Activated B cell treated with CpG ODN at 0.5 μM for 24 hours (primary cell): ENCODE measurements at regions not wholly inside any gene's neighbourhood (a gene's known extent, or its start where the extent isn't known, plus 50 kb on each side); places are given as distances from the start of the nearest gene placed in this dataset.

Source experiments
- ATAC-seq: fragments of 200-7000 bp; cut with Tn5 transposase; one replicate; pipeline ENCODE4 v1.10.0; 2021; ENCODE audit warnings: low read depth, mild to moderate bottlenecking, moderate library complexity
- CTCF ChIA-PET: fragments of 350-600 bp; sonication (Branson Sonifier 250); formaldehyde crosslinking; loops from one replicate; lab custom pipeline; 2021; ENCODE audit warnings: antibody characterized with exemption; lab: Charles Lee
- POLR2A ChIA-PET: fragments of 350-600 bp; sonication (Branson Sonifier 250); formaldehyde crosslinking; loops from one replicate; lab custom pipeline; 2021; ENCODE audit warnings: antibody characterized with exemption; lab: Charles Lee
- DNase-seq: peaks from one replicate; pipeline ENCODE4 v3.0.0; 2022
- H3K27ac Mint-ChIP-seq: one replicate; pipeline ENCODE4 v1.8.0; 2020; ENCODE audit warnings: mixed read lengths
- H3K27me3 Mint-ChIP-seq: one replicate; pipeline ENCODE4 v1.8.0; 2021; ENCODE audit warnings: mixed read lengths
- H3K36me3 Mint-ChIP-seq: one replicate; pipeline ENCODE4 v1.8.0; 2021; ENCODE audit warnings: low read depth, mixed read lengths
- H3K4me1 Mint-ChIP-seq: one replicate; pipeline ENCODE4 v1.8.0; 2021; ENCODE audit warnings: mixed read lengths
- H3K4me3 Mint-ChIP-seq: one replicate; pipeline ENCODE4 v1.8.0; 2020; ENCODE audit warnings: mild to moderate bottlenecking, mixed read lengths
- H3K9me3 Mint-ChIP-seq: one replicate; pipeline ENCODE4 v1.8.0; 2020; ENCODE audit warnings: mixed read lengths
- intact Hi-C: fragments of 100-400 bp; cut with micrococcal nuclease; formaldehyde crosslinking; loops from one replicate; pipeline ENCODE4 v1.15.1; 2024
- TF ChIP-seq, protein P1 (sequence below): fragments of 200-600 bp; IDR thresholded peaks from one replicate; pipeline ENCODE4 v1.8.0; 2022; ENCODE audit warnings: antibody characterized with exemption, mild to moderate bottlenecking

DNA sequence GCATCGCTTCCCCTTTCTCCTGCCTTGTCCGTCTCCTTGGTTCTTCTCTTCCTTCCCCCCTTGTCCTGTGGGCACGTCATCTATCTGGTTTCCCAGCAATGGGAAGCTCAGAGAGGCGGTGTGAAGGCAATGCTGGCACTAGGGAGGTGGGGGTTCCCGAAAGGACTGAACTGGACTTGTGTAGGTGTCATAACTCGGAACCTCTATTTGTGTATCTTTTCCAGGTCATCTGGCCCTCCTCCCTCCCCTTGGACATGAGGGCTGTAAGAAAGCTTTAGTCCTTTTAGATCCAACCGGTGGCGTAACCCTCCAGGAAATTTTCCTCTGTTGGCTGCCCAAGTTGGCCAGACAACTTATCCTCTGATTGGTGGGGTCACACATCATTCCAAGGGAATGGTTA, 231.5 kb upstream of the TLE3 start:
- Mint-ChIP-seq H3K27ac (no peak overlapping the region), H3K4me1 (peaks cover 24% of the 10 kb centered on the region), H3K36me3 (peaks cover 3% of the 10 kb centered on the region), H3K4me3 (no peak overlapping the region), H3K27me3 (no peaks in the 10 kb centered on the region), H3K9me3 (peaks cover 13% of the 10 kb centered on the region)
- ATAC-seq (no peak), DNase-seq (no peak)
- intact Hi-C loops = loop anchor here (5.0 kb wide), 1 partner anchor 33 kb away; no protein-coding TSS in a partner anchor
- POLR2A ChIA-PET = interaction anchor here (0.9 to 1.1 kb wide), 2 partner anchors 14 to 231 kb away, joined by 3 to 5 read pairs; partner anchors contain the start of gene TLE3
- CTCF ChIA-PET = no interaction called here
- TF ChIP-seq, protein P1, sequence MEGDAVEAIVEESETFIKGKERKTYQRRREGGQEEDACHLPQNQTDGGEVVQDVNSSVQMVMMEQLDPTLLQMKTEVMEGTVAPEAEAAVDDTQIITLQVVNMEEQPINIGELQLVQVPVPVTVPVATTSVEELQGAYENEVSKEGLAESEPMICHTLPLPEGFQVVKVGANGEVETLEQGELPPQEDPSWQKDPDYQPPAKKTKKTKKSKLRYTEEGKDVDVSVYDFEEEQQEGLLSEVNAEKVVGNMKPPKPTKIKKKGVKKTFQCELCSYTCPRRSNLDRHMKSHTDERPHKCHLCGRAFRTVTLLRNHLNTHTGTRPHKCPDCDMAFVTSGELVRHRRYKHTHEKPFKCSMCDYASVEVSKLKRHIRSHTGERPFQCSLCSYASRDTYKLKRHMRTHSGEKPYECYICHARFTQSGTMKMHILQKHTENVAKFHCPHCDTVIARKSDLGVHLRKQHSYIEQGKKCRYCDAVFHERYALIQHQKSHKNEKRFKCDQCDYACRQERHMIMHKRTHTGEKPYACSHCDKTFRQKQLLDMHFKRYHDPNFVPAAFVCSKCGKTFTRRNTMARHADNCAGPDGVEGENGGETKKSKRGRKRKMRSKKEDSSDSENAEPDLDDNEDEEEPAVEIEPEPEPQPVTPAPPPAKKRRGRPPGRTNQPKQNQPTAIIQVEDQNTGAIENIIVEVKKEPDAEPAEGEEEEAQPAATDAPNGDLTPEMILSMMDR = no peak

DNA sequence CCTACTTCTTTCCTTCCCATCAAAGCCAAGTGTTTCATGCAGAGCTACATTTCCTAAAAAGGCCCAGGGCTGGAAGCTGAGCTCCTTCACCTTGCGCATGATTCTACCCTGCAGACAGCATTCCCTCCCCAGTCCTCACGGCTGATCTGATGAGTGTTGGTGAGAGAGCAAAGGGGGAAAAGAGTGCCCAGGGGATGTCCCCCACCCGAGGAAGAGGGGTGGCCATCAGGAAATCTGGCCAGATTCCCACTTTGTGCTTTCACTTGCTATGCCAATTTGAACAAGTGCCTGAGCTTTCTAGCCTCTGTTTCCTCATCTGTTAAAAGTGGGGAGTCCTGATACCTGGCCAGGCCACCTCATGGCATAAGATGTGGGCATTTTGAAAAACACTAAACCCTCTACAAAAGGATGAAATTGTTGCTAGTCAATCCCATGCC, 231.0 kb upstream of the TLE3 start:
- intact Hi-C loops = loop anchor here (5.0 kb wide), 1 partner anchor 34 kb away; no protein-coding TSS in a partner anchor
- TF ChIP-seq, protein P1 = no peak
- no peaks in the 10 kb centered on the region for H3K27me3 Mint-ChIP-seq
- peak overlapping the region; percentile 65 for H3K27ac Mint-ChIP-seq
- DNase-seq (no peak), ATAC-seq (no peak)
- no peak overlapping the region for H3K4me3 Mint-ChIP-seq
- peaks cover 9% of the 10 kb centered on the region for H3K9me3 Mint-ChIP-seq
- H3K4me1 Mint-ChIP-seq = peaks cover 24% of the 10 kb centered on the region
- CTCF ChIA-PET = no interaction called here
- peaks cover 3% of the 10 kb centered on the region for H3K36me3 Mint-ChIP-seq
- POLR2A ChIA-PET = interaction anchor here (0.9 to 1.6 kb wide), 3 partner anchors 10 to 231 kb away, joined by 3 to 6 read pairs (median 5); partner anchors contain the start of gene TLE3

DNA sequence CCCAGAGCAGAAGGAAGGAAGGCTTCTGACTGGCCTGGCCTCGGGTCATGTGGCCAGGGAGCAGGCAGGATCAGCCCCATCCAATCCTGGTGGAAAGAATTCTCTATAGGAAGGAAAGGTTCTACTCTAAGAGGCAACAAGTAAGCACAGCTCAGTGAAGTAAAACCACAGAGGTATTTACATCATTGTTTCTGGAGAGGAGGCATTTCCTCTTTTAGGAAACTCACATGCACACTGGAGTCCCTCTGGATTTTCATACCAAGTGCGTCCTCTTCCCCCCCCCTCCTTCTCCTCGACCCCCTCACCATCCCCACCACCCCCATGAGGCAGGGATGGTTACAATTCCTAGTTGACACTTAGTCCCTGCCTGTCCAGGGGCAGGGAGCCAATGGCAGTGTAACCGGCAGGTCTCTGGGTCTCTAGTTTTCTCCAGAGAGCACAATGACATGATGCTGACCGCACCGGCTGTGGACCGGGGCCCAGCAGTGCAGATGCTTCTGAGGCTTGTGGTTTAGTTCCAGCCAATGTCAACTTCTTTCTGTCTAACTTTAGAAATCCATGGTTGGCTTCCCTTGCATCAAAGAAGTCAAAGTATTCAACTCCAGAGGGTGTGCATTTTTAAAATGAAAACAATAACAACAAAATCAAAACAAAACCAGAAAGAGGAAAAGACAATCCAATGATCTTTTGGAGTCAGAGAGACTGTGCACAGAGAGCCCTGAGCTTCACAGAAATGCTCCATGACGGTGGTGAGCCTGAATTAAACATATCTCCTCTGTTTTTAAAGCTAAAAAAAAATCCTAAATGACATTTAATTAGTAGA, 230.3 kb upstream of the TLE3 start:
- DNase-seq = no peak
- peak; percentile 85 for ATAC-seq
- Mint-ChIP-seq H3K27ac (peak overlapping the region; percentile 65), H3K27me3 (no peaks in the 10 kb centered on the region), H3K4me1 (peaks cover 25% of the 10 kb centered on the region), H3K9me3 (peaks cover 3% of the 10 kb centered on the region), H3K36me3 (peaks cover 3% of the 10 kb centered on the region), H3K4me3 (peak overlapping the region; percentile 63)
- intact Hi-C loops = loop anchor here (5.0 kb wide), 1 partner anchor 34 kb away; no protein-coding TSS in a partner anchor
- TF ChIP-seq, protein P1 = no peak
- POLR2A ChIA-PET = interaction anchor here (0.9 to 1.6 kb wide), 3 partner anchors 9 to 230 kb away, joined by 3 to 6 read pairs (median 5); partner anchors contain the start of gene TLE3
- CTCF ChIA-PET = no interaction called here

DNA sequence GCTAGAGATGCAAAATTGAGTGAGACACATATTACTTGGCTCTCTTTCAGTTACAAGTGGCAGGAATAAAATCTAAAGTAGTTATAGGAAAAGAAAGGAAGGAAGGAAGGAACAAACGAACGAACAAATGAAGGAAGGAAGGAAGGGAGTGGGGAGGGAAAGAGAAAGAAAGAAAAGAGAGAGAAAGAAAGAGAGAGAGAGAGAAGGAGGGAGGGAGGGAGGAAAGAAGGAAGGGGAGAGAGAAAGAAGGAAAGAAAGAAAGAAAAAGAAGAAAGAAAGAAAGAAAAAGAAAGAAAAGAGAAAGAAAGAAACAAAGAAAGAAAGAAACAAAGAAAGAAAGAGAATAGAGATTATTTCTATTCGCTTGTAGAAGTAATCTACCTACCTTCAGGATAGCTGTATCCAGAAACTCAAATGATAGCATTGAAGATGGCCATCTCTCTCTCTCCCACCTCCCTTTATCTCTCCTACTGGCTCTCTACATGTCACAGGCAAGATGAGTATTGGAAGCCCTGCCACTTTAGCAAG, 229.7 kb upstream of the TLE3 start:
- intact Hi-C loops = loop anchor here (5.0 kb wide), 1 partner anchor 35 kb away; no protein-coding TSS in a partner anchor

More for the DNA sequence above, 229.7 kb upstream of the TLE3 start:
- DNase-seq (no peak), ATAC-seq (no peak)
- Mint-ChIP-seq H3K27me3 (no peaks in the 10 kb centered on the region), H3K36me3 (peaks cover 3% of the 10 kb centered on the region), H3K27ac (peak overlapping the region; percentile 65), H3K4me1 (peaks cover 32% of the 10 kb centered on the region), H3K9me3 (peaks cover 3% of the 10 kb centered on the region), H3K4me3 (no peak overlapping the region)
- TF ChIP-seq, protein P1 = no peak
- ChIA-PET CTCF (no interaction called here), POLR2A (interaction anchor here (1.6 kb wide), 1 partner anchor 8 kb away, joined by 6 read pairs; no protein-coding TSS in a partner anchor)
